SJCRH30 (cell line): ENCODE measurements at regions not wholly inside any gene's neighbourhood (a gene's known extent, or its start where the extent isn't known, plus 50 kb on each side); places are given as distances from the start of the nearest gene placed in this dataset.

ENCODE experiments used
- DNase-seq, 2 experiments: peaks; one replicate each; pipeline ENCODE4 v3.0.0-alpha.2; 2015 to 2020
- H3K27ac ChIP-seq: fragments of 250-450 bp; sonication (Bioruptor Pico); 2 replicates; pipeline ENCODE4 v1.5.1; 2020; ENCODE audit warnings: mild to moderate bottlenecking, moderate library complexity
- H3K27me3 ChIP-seq: fragments of 250-450 bp; sonication (Bioruptor Pico); 2 replicates; pipeline ENCODE4 v1.5.1; 2020; ENCODE audit warnings: mild to moderate bottlenecking, moderate library complexity
- H3K36me3 ChIP-seq: fragments of 250-450 bp; sonication (Bioruptor Pico); 2 replicates; pipeline ENCODE4 v1.5.1; 2020; ENCODE audit warnings: mild to moderate bottlenecking, moderate library complexity
- H3K4me1 ChIP-seq: fragments of 250-450 bp; sonication (Bioruptor Pico); 2 replicates; pipeline ENCODE4 v1.5.1; 2020; ENCODE audit warnings: mild to moderate bottlenecking, moderate library complexity
- H3K4me3 ChIP-seq: fragments of 250-450 bp; sonication (Bioruptor Pico); 2 replicates; pipeline ENCODE4 v1.5.1; 2020; ENCODE audit warnings: mild to moderate bottlenecking, moderate library complexity
- H3K9me3 ChIP-seq: fragments of 250-450 bp; sonication (Bioruptor Pico); replicated peaks from 2 replicates; pipeline ENCODE4 v1.5.1; 2020; ENCODE audit warnings: mild to moderate bottlenecking, moderate library complexity

GRCh38 chr11:92802644-92803043 lies 166.8 kb upstream of the MTNR1B start:
- Histone ChIP-seq H3K27me3 (no peaks in the 10 kb centered on the region), H3K4me3 (no peak overlapping the region), H3K36me3 (no peaks in the 10 kb centered on the region), H3K9me3 (no peaks in the 10 kb centered on the region), H3K4me1 (no peaks in the 10 kb centered on the region), H3K27ac (no peak overlapping the region)
- no peak for DNase-seq

- H3K4me3 ChIP-seq = no peak overlapping the region
- H3K9me3 ChIP-seq = no peaks in the 10 kb centered on the region
- H3K27ac ChIP-seq = no peak overlapping the region
- H3K27me3 ChIP-seq = no peaks in the 10 kb centered on the region
- no peaks in the 10 kb centered on the region for H3K36me3 ChIP-seq
- no peak for DNase-seq
- H3K4me1 ChIP-seq = no peaks in the 10 kb centered on the region
These were observed 166.1 kb upstream of the MTNR1B start for GRCh38 chr11:92803391-92803790.

GRCh38 chr11:92804388-92804966 lies 165.0 kb upstream of the MTNR1B start:
- no peaks in the 10 kb centered on the region for H3K4me1 ChIP-seq
- no peak overlapping the region for H3K4me3 ChIP-seq
- H3K9me3 ChIP-seq = no peaks in the 10 kb centered on the region
- H3K36me3 ChIP-seq = no peaks in the 10 kb centered on the region
- no peak overlapping the region for H3K27ac ChIP-seq
- no peak for DNase-seq
- H3K27me3 ChIP-seq = no peaks in the 10 kb centered on the region

GRCh38 chr11:92808022-92808421 lies 161.4 kb upstream of the MTNR1B start:
- Histone ChIP-seq H3K4me3 (no peak overlapping the region), H3K27me3 (no peaks in the 10 kb centered on the region), H3K27ac (no peak overlapping the region), H3K9me3 (no peaks in the 10 kb centered on the region), H3K4me1 (no peaks in the 10 kb centered on the region), H3K36me3 (no peaks in the 10 kb centered on the region)
- DNase-seq = no peak

GRCh38 chr11:92810423-92811064 lies 158.9 kb upstream of the MTNR1B start:
- H3K4me3 ChIP-seq = no peak overlapping the region
- no peaks in the 10 kb centered on the region for H3K27me3 ChIP-seq
- no peak for DNase-seq
- no peaks in the 10 kb centered on the region for H3K9me3 ChIP-seq
- no peaks in the 10 kb centered on the region for H3K36me3 ChIP-seq
- no peaks in the 10 kb centered on the region for H3K4me1 ChIP-seq
- H3K27ac ChIP-seq = no peak overlapping the region

- no peak overlapping the region for H3K27ac ChIP-seq
- no peak for DNase-seq
- no peak overlapping the region for H3K4me3 ChIP-seq
- no peaks in the 10 kb centered on the region for H3K27me3 ChIP-seq
- no peaks in the 10 kb centered on the region for H3K9me3 ChIP-seq
- no peaks in the 10 kb centered on the region for H3K4me1 ChIP-seq
- no peaks in the 10 kb centered on the region for H3K36me3 ChIP-seq
These were observed 158.1 kb upstream of the MTNR1B start for GRCh38 chr11:92811341-92811740.

- H3K4me1 ChIP-seq = no peaks in the 10 kb centered on the region
- no peak for DNase-seq
- no peaks in the 10 kb centered on the region for H3K9me3 ChIP-seq
- no peak overlapping the region for H3K4me3 ChIP-seq
- H3K27me3 ChIP-seq = no peaks in the 10 kb centered on the region
- no peaks in the 10 kb centered on the region for H3K36me3 ChIP-seq
- no peak overlapping the region for H3K27ac ChIP-seq
These were observed 156.6 kb upstream of the MTNR1B start for GRCh38 chr11:92812841-92813240.

GRCh38 chr11:92819830-92820229 lies 149.6 kb upstream of the MTNR1B start:
- DNase-seq = no peak
- Histone ChIP-seq H3K9me3 (no peaks in the 10 kb centered on the region), H3K4me3 (no peak overlapping the region), H3K36me3 (no peaks in the 10 kb centered on the region), H3K4me1 (no peaks in the 10 kb centered on the region), H3K27ac (no peak overlapping the region), H3K27me3 (no peaks in the 10 kb centered on the region)

GRCh38 chr11:92820860-92821259 lies 148.6 kb upstream of the MTNR1B start:
- no peaks in the 10 kb centered on the region for H3K4me1 ChIP-seq

GRCh38 chr11:92822410-92822809 lies 147.0 kb upstream of the MTNR1B start:
- H3K27me3 ChIP-seq = no peaks in the 10 kb centered on the region
- DNase-seq = no peak
- H3K4me3 ChIP-seq = no peak overlapping the region
- no peaks in the 10 kb centered on the region for H3K36me3 ChIP-seq
- no peak overlapping the region for H3K27ac ChIP-seq
- H3K9me3 ChIP-seq = no peaks in the 10 kb centered on the region
- no peaks in the 10 kb centered on the region for H3K4me1 ChIP-seq

More at GRCh38 chr11:92820860-92821259, 148.6 kb upstream of the MTNR1B start:
- no peaks in the 10 kb centered on the region for H3K36me3 ChIP-seq
- DNase-seq = no peak
- no peak overlapping the region for H3K27ac ChIP-seq
- H3K9me3 ChIP-seq = no peaks in the 10 kb centered on the region
- no peak overlapping the region for H3K4me3 ChIP-seq
- no peaks in the 10 kb centered on the region for H3K27me3 ChIP-seq

GRCh38 chr11:92826136-92826535 lies 143.3 kb upstream of the MTNR1B start:
- DNase-seq = no peak
- Histone ChIP-seq H3K27ac (no peak overlapping the region), H3K4me1 (no peaks in the 10 kb centered on the region), H3K4me3 (no peak overlapping the region), H3K27me3 (no peaks in the 10 kb centered on the region), H3K36me3 (no peaks in the 10 kb centered on the region), H3K9me3 (no peaks in the 10 kb centered on the region)

GRCh38 chr11:92826603-92827002 lies 142.8 kb upstream of the MTNR1B start:
- Histone ChIP-seq H3K27ac (no peak overlapping the region), H3K36me3 (no peaks in the 10 kb centered on the region), H3K4me3 (no peak overlapping the region), H3K27me3 (no peaks in the 10 kb centered on the region), H3K9me3 (no peaks in the 10 kb centered on the region), H3K4me1 (no peaks in the 10 kb centered on the region)
- no peak for DNase-seq

GRCh38 chr11:92827132-92827531 lies 142.3 kb upstream of the MTNR1B start:
- Histone ChIP-seq H3K4me3 (no peak overlapping the region), H3K4me1 (no peaks in the 10 kb centered on the region), H3K9me3 (no peaks in the 10 kb centered on the region), H3K27me3 (no peaks in the 10 kb centered on the region), H3K27ac (no peak overlapping the region), H3K36me3 (no peaks in the 10 kb centered on the region)
- no peak for DNase-seq

GRCh38 chr11:92828556-92828955 lies 140.9 kb upstream of the MTNR1B start:
- H3K9me3 ChIP-seq = no peaks in the 10 kb centered on the region
- no peak for DNase-seq

GRCh38 chr11:92829121-92829520 lies 140.3 kb upstream of the MTNR1B start:
- H3K27me3 ChIP-seq = no peaks in the 10 kb centered on the region
- no peak for DNase-seq
- H3K27ac ChIP-seq = no peak overlapping the region
- H3K9me3 ChIP-seq = no peaks in the 10 kb centered on the region
- no peaks in the 10 kb centered on the region for H3K4me1 ChIP-seq
- no peak overlapping the region for H3K4me3 ChIP-seq
- H3K36me3 ChIP-seq = no peaks in the 10 kb centered on the region

More at GRCh38 chr11:92828556-92828955, 140.9 kb upstream of the MTNR1B start:
- H3K36me3 ChIP-seq = no peaks in the 10 kb centered on the region
- no peaks in the 10 kb centered on the region for H3K4me1 ChIP-seq
- no peaks in the 10 kb centered on the region for H3K27me3 ChIP-seq
- H3K27ac ChIP-seq = no peak overlapping the region
- H3K4me3 ChIP-seq = no peak overlapping the region

- no peaks in the 10 kb centered on the region for H3K4me1 ChIP-seq
- no peaks in the 10 kb centered on the region for H3K36me3 ChIP-seq
- H3K27me3 ChIP-seq = no peaks in the 10 kb centered on the region
- no peak overlapping the region for H3K4me3 ChIP-seq
- no peaks in the 10 kb centered on the region for H3K9me3 ChIP-seq
- no peak for DNase-seq
- no peak overlapping the region for H3K27ac ChIP-seq
These were observed 139.8 kb upstream of the MTNR1B start for GRCh38 chr11:92829671-92830070.
